A549 (cell line): ENCODE measurements at regions not wholly inside any gene's neighbourhood (a gene's known extent, or its start where the extent isn't known, plus 50 kb on each side); places are given as distances from the start of the nearest gene placed in this dataset.

Experiments
- ATAC-seq, 2 experiments: fragments of 200-7000 bp in 1 of 2; fragments of >200 bp in 1 of 2; cut with Nextera tagmentation in 1 of 2; cut with Tn5 transposase in 1 of 2; 3 replicates each; pipeline versions ENCODE4 v1.8.0 to v1.9.1; 2018 to 2020; ENCODE audit warnings: mild to moderate bottlenecking in 1 of 2, moderate library complexity in 1 of 2
- CTCF ChIA-PET: fragments of 300-600 bp; sonication (Branson Sonifier 250); formaldehyde crosslinking; extraction: SDS; loops from one replicate; lab custom pipeline; 2021; ENCODE audit warnings: antibody characterized with exemption, inconsistent platforms; lab: Yijun Ruan, JAX
- POLR2A ChIA-PET: fragments of 350-600 bp; formaldehyde crosslinking; extraction: SDS; loops from one replicate; lab custom pipeline; 2021; ENCODE audit warnings: antibody characterized with exemption, inconsistent platforms; lab: Yijun Ruan, JAX
- DNase-seq, 2 experiments: peaks; one replicate each; pipeline versions ENCODE4 v3.0.0 to v3.0.0-alpha.2; 2011 to 2016; ENCODE audit warnings: low read depth in 1 of 2, low spot score in 1 of 2
- FAIRE-seq: peaks from 2 replicates; lab custom pipeline; 2011; peaks lifted over from hg19 to GRCh38; lab: Jason Lieb, UNC
- H3K27ac ChIP-seq, 2 experiments: fragments of >200 bp; sonication (Bioruptor Twin); formaldehyde crosslinking; 3 replicates each; pipeline ENCODE4 v1.5.1; 2016 to 2017
- H3K4me1 ChIP-seq: fragments of >200 bp; sonication (Bioruptor Twin); formaldehyde crosslinking; 3 replicates; pipeline ENCODE4 v1.6.1; 2016
- H3K4me2 ChIP-seq: fragments of >200 bp; sonication (Bioruptor Twin); formaldehyde crosslinking; 3 replicates; pipeline ENCODE4 v1.6.1; 2016
- H3K4me3 ChIP-seq: fragments of >200 bp; sonication (Bioruptor Twin); formaldehyde crosslinking; 3 replicates; pipeline ENCODE4 v1.5.1; 2016
- H3K9me3 ChIP-seq: fragments of >200 bp; sonication (Bioruptor Twin); formaldehyde crosslinking; 3 replicates; pipeline ENCODE4 v1.6.1; 2016
- BHLHE40 ChIP-seq: IDR thresholded peaks from 2 replicates; pipeline ENCODE4 v1.6.1; 2012; ENCODE audit warnings: low read depth, low read length, inconsistent platforms
- CBX2 ChIP-seq: fragments of 200-600 bp; sonication (generic); IDR thresholded peaks from 2 replicates; pipeline ENCODE4 v1.6.1; 2016; ENCODE audit warnings: low read depth, mild to moderate bottlenecking, borderline replicate concordance
- CHD4 ChIP-seq: fragments of 200-600 bp; sonication (generic); IDR thresholded peaks from 2 replicates; pipeline ENCODE4 v1.6.1; 2016; ENCODE audit warnings: antibody characterized with exemption, mild to moderate bottlenecking, borderline replicate concordance
- EHMT2 ChIP-seq: fragments of 200-600 bp; sonication (generic); IDR thresholded peaks from 2 replicates; pipeline ENCODE4 v1.6.1; 2016; ENCODE audit warnings: antibody characterized with exemption, low read depth, mild to moderate bottlenecking, moderate library complexity
- EP300 ChIP-seq, 2 experiments: fragments of >200 bp; sonication (Bioruptor Twin); formaldehyde crosslinking; IDR thresholded peaks; 2 replicates in 1 of 2; 3 replicates in 1 of 2; pipeline ENCODE4 v1.6.1; 2016 to 2017
- FOSB ChIP-seq: fragments of 250-450 bp; sonication (Bioruptor Pico); IDR thresholded peaks from 2 replicates; pipeline ENCODE4 v1.5.0; 2020; ENCODE audit warnings: mild to moderate bottlenecking, moderate library complexity
- FOXS1 ChIP-seq: fragments of 250-450 bp; sonication (Bioruptor Pico); IDR thresholded peaks from 2 replicates; pipeline ENCODE4 v1.5.0; 2020; ENCODE audit warnings: mild to moderate bottlenecking, moderate library complexity
- GATA3 ChIP-seq: IDR thresholded peaks from 2 replicates; pipeline ENCODE4 v1.6.1; 2012; ENCODE audit warnings: borderline replicate concordance
- HDAC2 ChIP-seq: fragments of 200-600 bp; sonication (generic); IDR thresholded peaks from 2 replicates; pipeline ENCODE4 v1.6.1; 2016
- HEYL ChIP-seq: fragments of 250-450 bp; sonication (Bioruptor Pico); IDR thresholded peaks from 2 replicates; pipeline ENCODE4 v1.8.0; 2021; ENCODE audit warnings: mild to moderate bottlenecking, moderate library complexity
- HOXB13 ChIP-seq: fragments of 250-450 bp; sonication (Bioruptor Pico); IDR thresholded peaks from 2 replicates; pipeline ENCODE4 v1.5.0; 2020; ENCODE audit warnings: low read depth, mild to moderate bottlenecking, moderate library complexity
- KDM1A ChIP-seq: fragments of 200-600 bp; sonication (generic); IDR thresholded peaks from 2 replicates; pipeline ENCODE4 v1.6.1; 2016; ENCODE audit warnings: low read depth, mild to moderate bottlenecking
- KDM5A ChIP-seq: fragments of 200-600 bp; sonication (generic); IDR thresholded peaks from 2 replicates; pipeline ENCODE4 v1.6.1; 2016; ENCODE audit warnings: antibody characterized with exemption, mild to moderate bottlenecking
- MAFK ChIP-seq: fragments of 450-650 bp; IDR thresholded peaks from 2 replicates; pipeline ENCODE4 v1.6.1; 2014; ENCODE audit not compliant: partially characterized antibody
- MAZ ChIP-seq: fragments of 150-350 bp; IDR thresholded peaks from 2 replicates; pipeline ENCODE4 v1.6.1; 2014; ENCODE audit warnings: antibody characterized with exemption, low read depth, low read length, borderline replicate concordance
- MYC ChIP-seq: IDR thresholded peaks from 2 replicates; pipeline ENCODE4 v1.6.1; 2012; ENCODE audit warnings: mild to moderate bottlenecking, inconsistent platforms, low read length, improper control_type of control experiment, borderline replicate concordance
- NFE2L2 ChIP-seq: fragments of 150-350 bp; conservative IDR thresholded peaks from 2 replicates; pipeline ENCODE4 v1.6.1; 2014; ENCODE audit warnings: low read length
- PHF8 ChIP-seq: fragments of 200-600 bp; sonication (generic); IDR thresholded peaks from 2 replicates; pipeline ENCODE4 v1.6.1; 2016; ENCODE audit warnings: low read depth, mild to moderate bottlenecking, antibody characterized with exemption, moderate library complexity, borderline replicate concordance
- SMC3 ChIP-seq: fragments of >200 bp; sonication (Bioruptor Twin); formaldehyde crosslinking; IDR thresholded peaks from 3 replicates; pipeline ENCODE4 v1.6.1; 2018; ENCODE audit warnings: inconsistent platforms
- TP53 ChIP-seq: fragments of 250-450 bp; sonication (Bioruptor Pico); IDR thresholded peaks from 2 replicates; pipeline ENCODE4 v1.5.0; 2021; ENCODE audit warnings: mild to moderate bottlenecking, moderate library complexity
- ZFP36 ChIP-seq: fragments of 450-650 bp; IDR thresholded peaks from 2 replicates; pipeline ENCODE4 v1.6.1; 2014; ENCODE audit warnings: borderline replicate concordance; ENCODE audit not compliant: partially characterized antibody
- ZNF302 ChIP-seq: fragments of 250-450 bp; sonication (Bioruptor Pico); IDR thresholded peaks from 2 replicates; pipeline ENCODE4 v1.9.0; 2021; ENCODE audit warnings: inconsistent platforms, mild to moderate bottlenecking, moderate library complexity
- ZSCAN20 ChIP-seq: fragments of 250-450 bp; sonication (Bioruptor Pico); IDR thresholded peaks from 2 replicates; pipeline ENCODE4 v1.8.0; 2022; ENCODE audit warnings: mild to moderate bottlenecking, moderate library complexity
- WGBS: methylation state at CpG from one replicate; pipeline ENCODE4 v1.1.6; 2017; ENCODE audit errors: missing lambda C conversion rate; 5-methylcytosine and 5-hydroxymethylcytosine counted together
- TF ChIP-seq, protein P1 (sequence below): fragments of 250-450 bp; sonication (Bioruptor Pico); IDR thresholded peaks from 2 replicates; pipeline ENCODE4 v1.5.0; 2020; ENCODE audit warnings: low read depth, mild to moderate bottlenecking, moderate library complexity
- TF ChIP-seq, protein P2 (sequence below): fragments of 450-650 bp; IDR thresholded peaks from 2 replicates; pipeline ENCODE4 v1.6.1; 2014; ENCODE audit warnings: antibody characterized with exemption
- TF ChIP-seq, protein P3 (sequence below): IDR thresholded peaks from 2 replicates; pipeline ENCODE4 v1.6.1; 2012
- TF ChIP-seq, protein P4 (sequence below): IDR thresholded peaks from 2 replicates; pipeline ENCODE4 v1.6.1; 2012
- TF ChIP-seq, protein P5 (sequence below): fragments of 200-600 bp; sonication (generic); IDR thresholded peaks from 2 replicates; pipeline ENCODE4 v1.6.1; 2016; ENCODE audit warnings: antibody characterized with exemption, mild to moderate bottlenecking, moderate library complexity
- TF ChIP-seq, protein P6 (sequence below): fragments of >200 bp; sonication (Bioruptor Twin); formaldehyde crosslinking; IDR thresholded peaks from 2 replicates; pipeline ENCODE4 v1.6.1; 2016

DNA sequence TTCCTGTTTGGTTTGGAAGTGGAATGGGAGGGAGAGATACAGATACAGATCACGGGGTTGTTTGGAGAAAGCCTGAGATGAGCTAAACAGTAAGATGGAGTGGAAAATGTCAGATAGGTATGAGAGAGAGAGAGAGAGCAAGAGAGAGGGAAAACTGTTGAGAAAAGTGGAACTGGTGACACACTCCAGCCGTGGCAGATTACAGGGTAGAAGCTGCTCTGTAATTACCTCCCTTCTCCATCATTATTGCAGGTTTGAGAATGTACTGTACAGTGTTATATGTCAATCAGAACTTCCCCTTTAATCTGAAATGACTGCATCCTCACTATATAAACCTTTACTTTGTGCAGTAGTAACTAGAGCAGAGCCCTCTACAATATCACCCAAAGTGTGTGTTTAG is 74.5 kb upstream of the WWC1 start:
- Histone ChIP-seq H3K4me2 (no peak overlapping the region), H3K4me1 (0 out of 3 replicates have a peak, but pooled peaks cover 3% of the 10 kb centered on the region), H3K27ac (no peak overlapping the region), H3K9me3 (no peaks in the 10 kb centered on the region), H3K4me3 (no peak overlapping the region)
- ATAC-seq (no peak), FAIRE-seq (no peak), DNase-seq (no peak)
- ChIA-PET POLR2A (no interaction called here), CTCF (interaction anchor here (0.7 to 2.0 kb wide), 4 partner anchors 47 to 634 kb away, joined by 3 to 6 read pairs (median 3); no protein-coding TSS in a partner anchor)
- TF ChIP-seq ZFP36 (no peak), HDAC2 (no peak), NFE2L2 (no peak), EHMT2 (no peak), MAFK (no peak), FOSB (CRISPR knock-in tag) (no peak), BHLHE40 (no peak), KDM5A (no peak), HEYL (no peak), CBX2 (no peak), CHD4 (no peak), ZSCAN20 (CRISPR knock-in tag) (no peak), FOXS1 (CRISPR knock-in tag) (no peak), GATA3 (no peak), PHF8 (no peak)
- TF ChIP-seq, protein P1, sequence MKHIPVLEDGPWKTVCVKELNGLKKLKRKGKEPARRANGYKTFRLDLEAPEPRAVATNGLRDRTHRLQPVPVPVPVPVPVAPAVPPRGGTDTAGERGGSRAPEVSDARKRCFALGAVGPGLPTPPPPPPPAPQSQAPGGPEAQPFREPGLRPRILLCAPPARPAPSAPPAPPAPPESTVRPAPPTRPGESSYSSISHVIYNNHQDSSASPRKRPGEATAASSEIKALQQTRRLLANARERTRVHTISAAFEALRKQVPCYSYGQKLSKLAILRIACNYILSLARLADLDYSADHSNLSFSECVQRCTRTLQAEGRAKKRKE (CRISPR knock-in tag) = no peak
- TF ChIP-seq, protein P2, sequence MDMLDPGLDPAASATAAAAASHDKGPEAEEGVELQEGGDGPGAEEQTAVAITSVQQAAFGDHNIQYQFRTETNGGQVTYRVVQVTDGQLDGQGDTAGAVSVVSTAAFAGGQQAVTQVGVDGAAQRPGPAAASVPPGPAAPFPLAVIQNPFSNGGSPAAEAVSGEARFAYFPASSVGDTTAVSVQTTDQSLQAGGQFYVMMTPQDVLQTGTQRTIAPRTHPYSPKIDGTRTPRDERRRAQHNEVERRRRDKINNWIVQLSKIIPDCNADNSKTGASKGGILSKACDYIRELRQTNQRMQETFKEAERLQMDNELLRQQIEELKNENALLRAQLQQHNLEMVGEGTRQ = no peak
- TF ChIP-seq, protein P3, sequence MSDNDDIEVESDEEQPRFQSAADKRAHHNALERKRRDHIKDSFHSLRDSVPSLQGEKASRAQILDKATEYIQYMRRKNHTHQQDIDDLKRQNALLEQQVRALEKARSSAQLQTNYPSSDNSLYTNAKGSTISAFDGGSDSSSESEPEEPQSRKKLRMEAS = no peak
- TF ChIP-seq, protein P4, sequence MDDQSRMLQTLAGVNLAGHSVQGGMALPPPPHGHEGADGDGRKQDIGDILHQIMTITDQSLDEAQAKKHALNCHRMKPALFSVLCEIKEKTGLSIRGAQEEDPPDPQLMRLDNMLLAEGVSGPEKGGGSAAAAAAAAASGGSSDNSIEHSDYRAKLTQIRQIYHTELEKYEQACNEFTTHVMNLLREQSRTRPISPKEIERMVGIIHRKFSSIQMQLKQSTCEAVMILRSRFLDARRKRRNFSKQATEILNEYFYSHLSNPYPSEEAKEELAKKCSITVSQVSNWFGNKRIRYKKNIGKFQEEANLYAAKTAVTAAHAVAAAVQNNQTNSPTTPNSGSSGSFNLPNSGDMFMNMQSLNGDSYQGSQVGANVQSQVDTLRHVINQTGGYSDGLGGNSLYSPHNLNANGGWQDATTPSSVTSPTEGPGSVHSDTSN = no peak
- TF ChIP-seq, protein P5, sequence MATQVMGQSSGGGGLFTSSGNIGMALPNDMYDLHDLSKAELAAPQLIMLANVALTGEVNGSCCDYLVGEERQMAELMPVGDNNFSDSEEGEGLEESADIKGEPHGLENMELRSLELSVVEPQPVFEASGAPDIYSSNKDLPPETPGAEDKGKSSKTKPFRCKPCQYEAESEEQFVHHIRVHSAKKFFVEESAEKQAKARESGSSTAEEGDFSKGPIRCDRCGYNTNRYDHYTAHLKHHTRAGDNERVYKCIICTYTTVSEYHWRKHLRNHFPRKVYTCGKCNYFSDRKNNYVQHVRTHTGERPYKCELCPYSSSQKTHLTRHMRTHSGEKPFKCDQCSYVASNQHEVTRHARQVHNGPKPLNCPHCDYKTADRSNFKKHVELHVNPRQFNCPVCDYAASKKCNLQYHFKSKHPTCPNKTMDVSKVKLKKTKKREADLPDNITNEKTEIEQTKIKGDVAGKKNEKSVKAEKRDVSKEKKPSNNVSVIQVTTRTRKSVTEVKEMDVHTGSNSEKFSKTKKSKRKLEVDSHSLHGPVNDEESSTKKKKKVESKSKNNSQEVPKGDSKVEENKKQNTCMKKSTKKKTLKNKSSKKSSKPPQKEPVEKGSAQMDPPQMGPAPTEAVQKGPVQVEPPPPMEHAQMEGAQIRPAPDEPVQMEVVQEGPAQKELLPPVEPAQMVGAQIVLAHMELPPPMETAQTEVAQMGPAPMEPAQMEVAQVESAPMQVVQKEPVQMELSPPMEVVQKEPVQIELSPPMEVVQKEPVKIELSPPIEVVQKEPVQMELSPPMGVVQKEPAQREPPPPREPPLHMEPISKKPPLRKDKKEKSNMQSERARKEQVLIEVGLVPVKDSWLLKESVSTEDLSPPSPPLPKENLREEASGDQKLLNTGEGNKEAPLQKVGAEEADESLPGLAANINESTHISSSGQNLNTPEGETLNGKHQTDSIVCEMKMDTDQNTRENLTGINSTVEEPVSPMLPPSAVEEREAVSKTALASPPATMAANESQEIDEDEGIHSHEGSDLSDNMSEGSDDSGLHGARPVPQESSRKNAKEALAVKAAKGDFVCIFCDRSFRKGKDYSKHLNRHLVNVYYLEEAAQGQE = no peak
- WGBS = 6% methylated on average over 2 of the region's 2 CpGs

DNA sequence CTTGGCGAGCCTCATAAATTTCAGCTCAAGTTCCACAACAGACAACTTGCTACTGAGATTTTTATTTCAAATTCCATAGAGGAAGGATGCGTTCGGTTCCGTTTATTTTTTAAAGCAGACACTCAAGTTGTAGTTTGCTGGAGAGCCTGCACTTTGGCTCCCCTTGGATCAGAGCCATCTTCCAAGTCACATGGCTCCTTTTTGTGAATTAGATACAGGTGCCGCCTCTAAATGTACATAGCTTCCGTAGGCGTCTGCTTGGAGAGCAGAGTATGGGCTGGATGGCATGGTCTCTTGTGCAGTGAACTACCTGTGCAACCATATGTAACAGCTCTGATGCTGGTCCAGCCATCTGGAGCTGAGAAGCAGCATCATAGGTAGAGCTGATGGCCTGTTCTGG is 73.9 kb upstream of the WWC1 start:
- Histone ChIP-seq H3K4me1 (0 out of 3 replicates have a peak, but pooled peaks cover 3% of the 10 kb centered on the region), H3K9me3 (no peaks in the 10 kb centered on the region), H3K27ac (no peak overlapping the region), H3K4me3 (no peak overlapping the region), H3K4me2 (no peak overlapping the region)
- FAIRE-seq = no peak
- 29% methylated on average over 7 of the region's 7 CpGs for WGBS
- ChIA-PET POLR2A (no interaction called here), CTCF (interaction anchor here (1.3 to 3.7 kb wide), 5 partner anchors 48 to 634 kb away, joined by 3 to 20 read pairs (median 3); no protein-coding TSS in a partner anchor)
- ATAC-seq = no peak
- no peak for TF ChIP-seq ZNF302 (CRISPR knock-in tag)
- no peak for TF ChIP-seq MAZ
- TF ChIP-seq EP300 (IDR thresholded peaks at IDR 0.05) = no peak
- TF ChIP-seq, protein P2 = no peak
- no peak for TF ChIP-seq KDM1A
- no peak for TF ChIP-seq MYC
- TF ChIP-seq, protein P6, sequence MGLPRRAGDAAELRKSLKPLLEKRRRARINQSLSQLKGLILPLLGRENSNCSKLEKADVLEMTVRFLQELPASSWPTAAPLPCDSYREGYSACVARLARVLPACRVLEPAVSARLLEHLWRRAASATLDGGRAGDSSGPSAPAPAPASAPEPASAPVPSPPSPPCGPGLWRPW = no peak
- TF ChIP-seq TP53 = no peak
- TF ChIP-seq HOXB13 = no peak
- no peak for TF ChIP-seq SMC3
- no peak for DNase-seq
